Progenitor cell of endocrine pancreas (in vitro differentiated cells): ENCODE measurements at regions not wholly inside any gene's neighbourhood (a gene's known extent, or its start where the extent isn't known, plus 50 kb on each side); places are given as distances from the start of the nearest gene placed in this dataset.
A peak's percentile ranks its signal among the peaks of the same experiment; 100 is the strongest.

Source experiments
- DNase-seq: peaks from one replicate; pipeline ENCODE4 v3.0.0; 2021; ENCODE audit warnings: low spot score; ENCODE audit not compliant: unreplicated experiment
- H3K27ac Mint-ChIP-seq: 2 replicates; pipeline ENCODE4 v1.8.0; 2021; ENCODE audit warnings: mild to moderate bottlenecking, moderate library complexity, mixed read lengths
- H3K27me3 Mint-ChIP-seq: 2 replicates; pipeline ENCODE4 v1.8.0; 2021; ENCODE audit warnings: mixed read lengths
- H3K36me3 Mint-ChIP-seq: 2 replicates; pipeline ENCODE4 v1.8.0; 2022; ENCODE audit warnings: mixed read lengths; ENCODE audit not compliant: insufficient read depth
- H3K4me1 Mint-ChIP-seq: 2 replicates; pipeline ENCODE4 v1.8.0; 2021; ENCODE audit warnings: low read depth, mixed read lengths
- H3K4me3 Mint-ChIP-seq: 2 replicates; pipeline ENCODE4 v1.8.0; 2021; ENCODE audit warnings: low read depth, mild to moderate bottlenecking, moderate library complexity, mixed read lengths
- H3K9me3 Mint-ChIP-seq: 2 replicates; pipeline ENCODE4 v1.8.0; 2021; ENCODE audit warnings: low read depth, mixed read lengths
- CTCF ChIP-seq: fragments of 200-600 bp; sonication (generic); IDR thresholded peaks from one replicate; pipeline ENCODE4 v1.5.0; 2021; ENCODE audit warnings: antibody characterized with exemption, mild to moderate bottlenecking; ENCODE audit not compliant: unreplicated experiment

GRCh38 chr15:100703032-100703578 is 100.7 kb downstream of the ASB7 start:
- DNase-seq, result no peak
- Mint-ChIP-seq H3K27ac (no peak overlapping the region), H3K27me3 (peaks cover 21% of the 10 kb centered on the region), H3K4me3 (no peak overlapping the region), H3K9me3 (no peaks in the 10 kb centered on the region), H3K4me1 (peaks cover 1% of the 10 kb centered on the region), H3K36me3 (peaks cover 2% of the 10 kb centered on the region)
- TF ChIP-seq CTCF, result no peak

- peaks cover 26% of the 10 kb centered on the region for H3K27me3 Mint-ChIP-seq
- no peak for DNase-seq
- no peak overlapping the region for H3K27ac Mint-ChIP-seq
- TF ChIP-seq CTCF, result no peak
- peaks cover 2% of the 10 kb centered on the region for H3K36me3 Mint-ChIP-seq
- H3K9me3 Mint-ChIP-seq, result no peaks in the 10 kb centered on the region
- peaks cover 1% of the 10 kb centered on the region for H3K4me1 Mint-ChIP-seq
- H3K4me3 Mint-ChIP-seq, result no peak overlapping the region
Measured at GRCh38 chr15:100703671-100704070, 101.3 kb downstream of the ASB7 start.

- peaks cover 32% of the 10 kb centered on the region for H3K27me3 Mint-ChIP-seq
- peak overlapping the region; percentile 19 for H3K27ac Mint-ChIP-seq
- H3K36me3 Mint-ChIP-seq, result peaks cover 2% of the 10 kb centered on the region
- peaks cover 1% of the 10 kb centered on the region for H3K4me1 Mint-ChIP-seq
- no peak for DNase-seq
- no peak overlapping the region for H3K4me3 Mint-ChIP-seq
- no peak for TF ChIP-seq CTCF
- H3K9me3 Mint-ChIP-seq, result peaks cover under 1% of the 10 kb centered on the region
Measured at GRCh38 chr15:100704281-100705055, 102.1 kb downstream of the ASB7 start.

GRCh38 chr15:100705065-100705464 is 102.7 kb downstream of the ASB7 start:
- peaks cover 1% of the 10 kb centered on the region for H3K4me1 Mint-ChIP-seq
- H3K27ac Mint-ChIP-seq, result no peak overlapping the region
- H3K9me3 Mint-ChIP-seq, result peaks cover 6% of the 10 kb centered on the region
- no peak for TF ChIP-seq CTCF
- peaks cover 2% of the 10 kb centered on the region for H3K36me3 Mint-ChIP-seq
- no peak for DNase-seq
- H3K27me3 Mint-ChIP-seq, result peaks cover 35% of the 10 kb centered on the region
- H3K4me3 Mint-ChIP-seq, result no peak overlapping the region

- H3K36me3 Mint-ChIP-seq, result peaks cover 2% of the 10 kb centered on the region
- H3K4me3 Mint-ChIP-seq, result no peak overlapping the region
- DNase-seq, result no peak
- H3K4me1 Mint-ChIP-seq, result peaks cover 1% of the 10 kb centered on the region
- peaks cover 6% of the 10 kb centered on the region for H3K9me3 Mint-ChIP-seq
- TF ChIP-seq CTCF, result no peak
- peaks cover 40% of the 10 kb centered on the region for H3K27me3 Mint-ChIP-seq
- no peak overlapping the region for H3K27ac Mint-ChIP-seq
Measured at GRCh38 chr15:100705841-100706240, 103.5 kb downstream of the ASB7 start.
